ENCODE measurements at regions not wholly inside any gene's neighbourhood (a gene's known extent, or its start where the extent isn't known, plus 50 kb on each side); places are given as distances from the start of the nearest gene placed in this dataset.

DNA sequence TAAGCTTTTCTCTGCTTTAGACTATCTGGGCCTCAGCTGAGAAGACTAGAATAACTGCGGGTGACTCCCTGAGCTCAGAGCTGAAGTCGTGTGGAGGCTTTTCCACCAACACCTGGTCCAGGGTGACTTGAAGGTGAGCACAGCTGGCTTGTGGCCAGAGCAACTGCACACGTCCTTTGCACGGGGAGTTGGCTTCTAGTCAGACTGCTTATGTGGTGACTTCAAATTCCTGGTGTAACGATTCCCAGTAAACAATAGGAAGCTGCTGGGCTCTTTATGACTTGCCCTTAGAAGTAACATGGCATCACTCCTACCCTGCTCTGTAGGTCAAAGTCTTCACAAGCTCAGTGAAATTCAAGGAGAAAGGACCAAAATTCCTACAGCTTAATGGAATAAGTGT lies 800.6 kb upstream of the CDH6 start:
- TF ChIP-seq, protein P1, sequence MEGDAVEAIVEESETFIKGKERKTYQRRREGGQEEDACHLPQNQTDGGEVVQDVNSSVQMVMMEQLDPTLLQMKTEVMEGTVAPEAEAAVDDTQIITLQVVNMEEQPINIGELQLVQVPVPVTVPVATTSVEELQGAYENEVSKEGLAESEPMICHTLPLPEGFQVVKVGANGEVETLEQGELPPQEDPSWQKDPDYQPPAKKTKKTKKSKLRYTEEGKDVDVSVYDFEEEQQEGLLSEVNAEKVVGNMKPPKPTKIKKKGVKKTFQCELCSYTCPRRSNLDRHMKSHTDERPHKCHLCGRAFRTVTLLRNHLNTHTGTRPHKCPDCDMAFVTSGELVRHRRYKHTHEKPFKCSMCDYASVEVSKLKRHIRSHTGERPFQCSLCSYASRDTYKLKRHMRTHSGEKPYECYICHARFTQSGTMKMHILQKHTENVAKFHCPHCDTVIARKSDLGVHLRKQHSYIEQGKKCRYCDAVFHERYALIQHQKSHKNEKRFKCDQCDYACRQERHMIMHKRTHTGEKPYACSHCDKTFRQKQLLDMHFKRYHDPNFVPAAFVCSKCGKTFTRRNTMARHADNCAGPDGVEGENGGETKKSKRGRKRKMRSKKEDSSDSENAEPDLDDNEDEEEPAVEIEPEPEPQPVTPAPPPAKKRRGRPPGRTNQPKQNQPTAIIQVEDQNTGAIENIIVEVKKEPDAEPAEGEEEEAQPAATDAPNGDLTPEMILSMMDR (IDR thresholded peaks at IDR 0.05): no peak
- no peak for TF ChIP-seq ZFX (IDR thresholded peaks at IDR 0.05; ENCODE audit: borderline replicate concordance)
- H3K27ac ChIP-seq: no peak overlapping the region

DNA sequence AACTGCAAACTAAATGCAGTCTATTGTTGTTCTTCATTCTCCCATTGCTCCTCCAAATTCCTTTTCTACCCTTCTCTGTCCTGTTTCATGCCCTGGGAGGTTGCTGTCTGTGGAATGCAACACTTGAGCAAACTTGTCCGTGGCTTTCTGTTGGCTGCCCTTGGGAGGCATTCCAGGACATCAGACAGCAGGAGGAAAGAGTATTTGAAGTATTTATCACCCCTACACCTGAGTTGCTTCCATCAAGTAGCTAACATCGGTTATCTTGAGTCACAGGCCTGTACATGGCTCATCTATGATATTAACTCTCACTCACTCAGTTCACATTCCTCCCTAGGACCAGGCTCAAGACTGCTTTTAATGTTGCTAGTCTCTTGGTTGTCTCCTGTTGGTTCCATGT lies 803.4 kb upstream of the CDH6 start:
- TF ChIP-seq, protein P1 (IDR thresholded peaks at IDR 0.05): no peak
- no peak for TF ChIP-seq ZFX (IDR thresholded peaks at IDR 0.05; ENCODE audit: borderline replicate concordance)
- no peak overlapping the region for H3K27ac ChIP-seq

DNA sequence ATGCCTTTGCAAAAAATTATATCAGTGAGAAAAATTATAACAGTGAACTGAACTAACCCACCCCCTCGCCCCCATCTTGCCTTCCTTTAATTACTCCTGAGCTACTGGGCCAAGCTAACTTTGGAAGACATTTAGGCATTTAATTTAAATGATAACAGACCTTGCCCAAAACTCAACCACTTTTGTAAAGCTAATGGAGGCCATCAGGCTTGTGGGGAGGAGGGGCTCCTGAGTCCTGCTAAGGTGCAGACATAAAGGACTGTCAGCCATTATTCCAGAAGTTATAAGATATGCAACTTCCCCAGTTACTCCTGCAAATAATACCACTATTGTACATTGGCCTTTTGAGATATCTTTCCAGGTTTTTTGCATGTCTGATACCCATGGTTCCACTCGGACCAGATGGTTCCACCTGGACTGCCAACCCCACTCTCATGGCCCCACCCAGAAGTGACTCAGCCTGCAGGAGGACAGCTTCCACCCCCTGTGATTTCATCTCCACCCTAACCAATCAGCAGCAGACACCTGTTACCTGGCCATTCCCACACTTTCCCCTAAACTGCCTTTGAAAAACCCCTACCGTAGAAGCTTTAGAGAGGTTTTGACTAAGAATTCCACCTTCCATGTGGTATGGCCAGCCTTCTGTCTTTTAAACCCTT lies 805.4 kb upstream of the CDH6 start:
- no peak for TF ChIP-seq ZFX (IDR thresholded peaks at IDR 0.05; ENCODE audit: borderline replicate concordance)
- TF ChIP-seq, protein P1 (IDR thresholded peaks at IDR 0.05): no peak
- no peak overlapping the region for H3K27ac ChIP-seq

DNA sequence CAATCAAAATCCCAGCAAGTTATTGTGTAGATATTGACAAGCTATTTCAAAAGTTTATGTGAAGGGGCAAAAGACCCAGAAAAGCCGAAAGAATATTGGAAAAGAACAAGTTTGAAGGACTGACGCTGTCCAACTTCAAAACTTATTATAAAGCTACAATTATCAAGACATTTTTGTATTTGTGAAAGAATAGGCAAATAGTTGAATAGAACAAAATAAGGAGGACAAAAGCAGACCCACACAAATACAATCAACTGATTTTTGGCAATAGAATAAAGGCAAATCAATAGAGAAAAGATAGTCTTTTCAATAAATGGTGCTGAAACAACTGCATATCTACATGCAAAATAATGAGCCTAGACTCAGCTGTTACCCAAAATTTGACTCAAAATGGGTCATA lies 807.7 kb upstream of the CDH6 start:
- TF ChIP-seq, protein P1 (IDR thresholded peaks at IDR 0.05): no peak
- no peak for TF ChIP-seq ZFX (IDR thresholded peaks at IDR 0.05; ENCODE audit: borderline replicate concordance)
- H3K27ac ChIP-seq: no peak overlapping the region

DNA sequence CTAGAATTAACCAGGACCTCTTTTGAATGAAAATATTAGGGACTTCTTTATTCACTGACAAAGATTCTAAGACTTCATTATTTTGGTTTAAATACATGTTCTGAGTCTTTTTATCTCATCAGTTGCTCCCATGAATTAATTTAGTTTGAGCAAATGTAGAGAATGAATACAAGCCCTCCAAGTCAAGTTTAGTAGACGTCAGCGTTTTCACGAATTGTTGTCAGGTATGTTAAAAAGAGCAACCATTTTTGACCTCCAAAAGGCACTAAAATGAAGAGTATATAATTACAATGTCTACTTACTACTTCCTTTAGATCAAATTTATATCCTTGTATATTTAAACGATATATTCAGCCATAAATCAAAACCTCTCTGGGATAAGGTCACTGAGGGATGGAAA lies 809.3 kb upstream of the CDH6 start:
- no peak for TF ChIP-seq ZFX (IDR thresholded peaks at IDR 0.05; ENCODE audit: borderline replicate concordance)
- TF ChIP-seq, protein P1 (IDR thresholded peaks at IDR 0.05): no peak
- no peak overlapping the region for H3K27ac ChIP-seq

DNA sequence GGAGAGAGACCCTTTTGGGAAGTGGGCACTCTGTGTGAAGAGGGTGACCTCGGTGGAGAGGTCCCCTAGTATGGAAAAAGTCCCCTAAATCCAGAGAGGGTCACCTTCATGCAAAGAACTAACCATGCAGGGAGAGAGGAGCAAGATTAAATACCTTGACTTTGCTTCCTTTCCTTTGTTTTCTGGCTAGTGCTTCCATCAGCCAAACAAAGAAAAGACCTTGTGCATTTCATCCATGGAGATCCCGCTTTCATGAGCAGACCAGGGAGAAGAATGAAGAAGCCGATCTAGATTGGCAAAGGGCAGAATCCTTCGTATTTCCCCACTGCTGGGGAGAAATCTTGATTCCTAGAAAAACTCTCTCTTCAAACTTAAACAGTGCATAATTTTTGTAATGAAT lies 813.3 kb upstream of the CDH6 start:
- TF ChIP-seq, protein P1 (IDR thresholded peaks at IDR 0.05): no peak
- no peak for TF ChIP-seq ZFX (IDR thresholded peaks at IDR 0.05; ENCODE audit: borderline replicate concordance)
- no peak overlapping the region for H3K27ac ChIP-seq

DNA sequence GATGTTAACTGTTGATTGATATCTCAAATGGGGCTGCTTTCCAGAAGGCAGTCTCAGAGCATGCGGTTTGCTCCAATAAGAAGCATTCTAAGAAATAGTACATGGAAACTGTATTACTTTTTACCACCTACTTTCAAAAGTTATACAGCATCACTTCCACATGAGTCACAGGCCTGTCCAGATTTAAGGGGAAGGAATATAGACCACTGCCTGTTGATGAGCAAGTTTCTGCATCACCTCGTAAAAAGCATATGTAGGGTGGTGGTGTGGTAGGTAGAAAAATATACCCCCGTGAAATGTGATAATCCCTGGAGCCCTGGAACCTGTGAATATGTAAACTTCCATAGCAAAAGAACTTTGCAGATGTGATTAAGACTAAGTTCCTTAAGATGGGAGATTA lies 816.6 kb upstream of the CDH6 start:
- no peak overlapping the region for H3K27ac ChIP-seq
- TF ChIP-seq, protein P1 (IDR thresholded peaks at IDR 0.05): no peak
- TF ChIP-seq ZFX (IDR thresholded peaks at IDR 0.05; ENCODE audit: borderline replicate concordance): no peak
